ENCODE measurements at regions not wholly inside any gene's neighbourhood (a gene's known extent, or its start where the extent isn't known, plus 50 kb on each side); places are given as distances from the start of the nearest gene placed in this dataset.

- H3K9me3 Mint-ChIP-seq (ENCODE audit: unreplicated experiment) = no peaks in the 10 kb centered on the region
- TF ChIP-seq CTCF (IDR thresholded peaks at IDR 0.05; ENCODE audit: unreplicated experiment) = no peak
- H3K36me3 Mint-ChIP-seq (ENCODE audit: low read depth, unreplicated experiment) = no peaks in the 10 kb centered on the region
- no peak overlapping the region for H3K27ac Mint-ChIP-seq (ENCODE audit: unreplicated experiment)
- H3K4me3 Mint-ChIP-seq (ENCODE audit: unreplicated experiment) = no peak overlapping the region
- no peaks in the 10 kb centered on the region for H3K4me1 Mint-ChIP-seq (ENCODE audit: unreplicated experiment)
- no peak for DNase-seq (ENCODE audit: low spot score)
- peaks cover 8% of the 10 kb centered on the region for H3K27me3 Mint-ChIP-seq (ENCODE audit: unreplicated experiment)
These were observed 110.9 kb upstream of the CCDC196 start for GRCh38 chr14:66375046-66375964.

- H3K36me3 Mint-ChIP-seq (ENCODE audit: low read depth, unreplicated experiment) = no peaks in the 10 kb centered on the region
- H3K9me3 Mint-ChIP-seq (ENCODE audit: unreplicated experiment) = no peaks in the 10 kb centered on the region
- H3K27ac Mint-ChIP-seq (ENCODE audit: unreplicated experiment) = no peak overlapping the region
- H3K27me3 Mint-ChIP-seq (ENCODE audit: unreplicated experiment) = peaks cover 2% of the 10 kb centered on the region
- no peak overlapping the region for H3K4me3 Mint-ChIP-seq (ENCODE audit: unreplicated experiment)
- DNase-seq (ENCODE audit: low spot score) = no peak
- no peaks in the 10 kb centered on the region for H3K4me1 Mint-ChIP-seq (ENCODE audit: unreplicated experiment)
- TF ChIP-seq CTCF (IDR thresholded peaks at IDR 0.05; ENCODE audit: unreplicated experiment) = no peak
These were observed 108.6 kb upstream of the CCDC196 start for GRCh38 chr14:66377574-66377973.

GRCh38 chr14:66378712-66379505 is 107.3 kb upstream of the CCDC196 start:
- Mint-ChIP-seq H3K9me3 (ENCODE audit: unreplicated experiment) (no peaks in the 10 kb centered on the region), H3K27me3 (ENCODE audit: unreplicated experiment) (no peaks in the 10 kb centered on the region), H3K36me3 (ENCODE audit: low read depth, unreplicated experiment) (no peaks in the 10 kb centered on the region), H3K4me3 (ENCODE audit: unreplicated experiment) (no peak overlapping the region), H3K27ac (ENCODE audit: unreplicated experiment) (no peak overlapping the region), H3K4me1 (ENCODE audit: unreplicated experiment) (no peaks in the 10 kb centered on the region)
- TF ChIP-seq CTCF (IDR thresholded peaks at IDR 0.05; ENCODE audit: unreplicated experiment) = no peak
- DNase-seq (ENCODE audit: low spot score) = no peak

GRCh38 chr14:66380143-66380542 is 106.0 kb upstream of the CCDC196 start:
- TF ChIP-seq CTCF (IDR thresholded peaks at IDR 0.05; ENCODE audit: unreplicated experiment) = no peak
- Mint-ChIP-seq H3K4me1 (ENCODE audit: unreplicated experiment) (no peaks in the 10 kb centered on the region), H3K36me3 (ENCODE audit: low read depth, unreplicated experiment) (no peaks in the 10 kb centered on the region), H3K27ac (ENCODE audit: unreplicated experiment) (no peak overlapping the region), H3K27me3 (ENCODE audit: unreplicated experiment) (no peaks in the 10 kb centered on the region), H3K9me3 (ENCODE audit: unreplicated experiment) (no peaks in the 10 kb centered on the region), H3K4me3 (ENCODE audit: unreplicated experiment) (no peak overlapping the region)
- DNase-seq (ENCODE audit: low spot score) = no peak

GRCh38 chr14:66381755-66382154 is 104.4 kb upstream of the CCDC196 start:
- no peak overlapping the region for H3K27ac Mint-ChIP-seq (ENCODE audit: unreplicated experiment)
- no peaks in the 10 kb centered on the region for H3K9me3 Mint-ChIP-seq (ENCODE audit: unreplicated experiment)
- H3K4me1 Mint-ChIP-seq (ENCODE audit: unreplicated experiment) = no peaks in the 10 kb centered on the region
- peaks cover 6% of the 10 kb centered on the region for H3K27me3 Mint-ChIP-seq (ENCODE audit: unreplicated experiment)
- no peak for DNase-seq (ENCODE audit: low spot score)
- H3K4me3 Mint-ChIP-seq (ENCODE audit: unreplicated experiment) = no peak overlapping the region
- no peak for TF ChIP-seq CTCF (IDR thresholded peaks at IDR 0.05; ENCODE audit: unreplicated experiment)
- no peaks in the 10 kb centered on the region for H3K36me3 Mint-ChIP-seq (ENCODE audit: low read depth, unreplicated experiment)
